ENCODE measurements at regions not wholly inside any gene's neighbourhood (a gene's known extent, or its start where the extent isn't known, plus 50 kb on each side); places are given as distances from the start of the nearest gene placed in this dataset.

DNA sequence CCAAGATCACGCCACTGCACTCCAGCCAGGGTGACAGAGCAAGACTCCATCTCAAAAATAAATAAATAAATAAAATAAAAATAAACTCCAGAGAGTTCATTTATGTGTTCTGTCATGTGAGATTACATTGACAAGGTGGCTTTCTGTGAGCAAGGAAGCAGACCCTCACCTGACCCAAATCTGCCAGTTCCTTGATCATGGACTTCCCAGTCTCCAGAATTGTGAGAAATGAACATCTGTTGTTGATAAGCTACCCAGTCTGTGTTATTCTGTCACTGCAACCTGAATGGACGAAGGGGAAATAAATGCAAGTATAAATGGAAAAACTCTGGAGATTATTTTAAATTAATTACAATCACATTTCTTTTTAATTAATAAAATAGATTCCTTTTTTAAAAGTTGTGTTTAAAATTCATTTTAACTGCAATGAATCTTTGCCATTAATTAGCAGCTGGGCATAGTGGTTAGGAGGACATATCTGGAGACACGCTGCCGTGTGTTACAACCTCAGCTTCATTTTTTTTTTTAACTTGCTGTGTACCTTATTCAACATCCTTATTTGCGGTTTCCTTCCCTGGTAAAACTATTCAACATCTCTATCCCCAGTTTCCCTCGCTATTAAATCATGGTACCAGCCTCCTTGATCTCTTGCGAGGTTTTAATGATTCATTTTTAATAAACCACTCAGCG is 376.4 kb downstream of the CHSY3 start:
- H3K4me1 ChIP-seq (replicated peaks in 1 of 4; ENCODE audit: control insufficient read depth in 3 of 4, insufficient read depth in 4 of 4, low read length in 3 of 4), result no peaks in the 10 kb centered on the region
- H3K27ac ChIP-seq (ENCODE audit: low read depth, low read length), result no peak overlapping the region
- no peak overlapping the region for H2BK12ac ChIP-seq (ENCODE audit: low read depth, low read length)
- H3K4me3 ChIP-seq (ENCODE audit: extremely low read depth in 1 of 4, insufficient read depth in 2 of 4, low read depth in 3 of 4, low read length in 4 of 4), result no peak overlapping the region
- no peak for FAIRE-seq
- H3K9me3 ChIP-seq (ENCODE audit: insufficient read depth in 2 of 2, low read depth in 1 of 2, low read length in 1 of 2), result no peaks in the 10 kb centered on the region
- H4K91ac ChIP-seq (replicated peaks; ENCODE audit: insufficient read length, low read length), result no peak overlapping the region
- DNase-seq (ENCODE audit: low read depth in 1 of 2, low spot score in 2 of 2), result no peak
- H4K8ac ChIP-seq (ENCODE audit: extremely low read depth, insufficient read depth, low read length), result no peak overlapping the region
- CTCF ChIA-PET (ENCODE audit: partially characterized antibody), result no interaction called here
- no peak overlapping the region for H2BK5ac ChIP-seq (ENCODE audit: low read depth, low read length)
- H3K56ac ChIP-seq (replicated peaks; ENCODE audit: insufficient read length, low read depth, low read length), result no peak overlapping the region
- no peak overlapping the region for H3K14ac ChIP-seq (ENCODE audit: insufficient read length)
- H2BK15ac ChIP-seq (ENCODE audit: low read length), result no peak overlapping the region
- H3K4ac ChIP-seq (replicated peaks; ENCODE audit: insufficient read length, low read depth, low read length), result no peak overlapping the region
- no peak overlapping the region for H3K4me2 ChIP-seq (ENCODE audit: insufficient read depth in 1 of 2, low read depth in 2 of 2, low read length in 2 of 2)
- 81% methylated on average over 8 of the region's 8 CpGs; no CpG with 5 or more reads in 1 of the 2 experiments for WGBS, 2 experiments (ENCODE audit: extremely low coverage in 1 of 2, insufficient coverage in 1 of 2, insufficient read length in 1 of 2, insufficient replicate concordance in 2 of 2, low coverage in 1 of 2, low lambda C conversion rate in 2 of 2, missing lambda C conversion rate in 1 of 2)
- H3K18ac ChIP-seq (ENCODE audit: extremely low read depth, low read length), result no peak overlapping the region
- H3K27me3 ChIP-seq (replicated peaks in 1 of 4; ENCODE audit: control insufficient read depth in 3 of 4, extremely low read depth in 1 of 4, insufficient read depth in 3 of 4, low read length in 3 of 4), result peaks cover 0 to 4% (median under 1%) of the 10 kb centered on the region in 4 experiments; a peak in 2 of 7 replicates
- no peaks in the 10 kb centered on the region for H3K79me2 ChIP-seq (ENCODE audit: control insufficient read depth in 1 of 2, insufficient read depth in 2 of 2, low read length in 2 of 2)
- no peak overlapping the region for H2BK20ac ChIP-seq (ENCODE audit: low read length)
- H3K23ac ChIP-seq (ENCODE audit: insufficient read length), result no peak overlapping the region
- H3K9ac ChIP-seq (replicated peaks in 1 of 4; ENCODE audit: extremely low read depth in 1 of 4, low read depth in 3 of 4, low read length in 3 of 4), result no peak overlapping the region
- H4K20me1 ChIP-seq (replicated peaks in 1 of 2; ENCODE audit: control insufficient read depth in 1 of 2, insufficient read depth in 2 of 2, low read length in 2 of 2), result no peaks in the 10 kb centered on the region
- no peaks in the 10 kb centered on the region for H3K36me3 ChIP-seq (ENCODE audit: control insufficient read depth in 2 of 4, insufficient read depth in 4 of 4, low read length in 3 of 4)
- H4K5ac ChIP-seq (ENCODE audit: insufficient read length, low read depth, low read length), result no peak overlapping the region
- no peak overlapping the region for H2BK120ac ChIP-seq (replicated peaks; ENCODE audit: low read depth, low read length)
- no peak overlapping the region for H2AK5ac ChIP-seq (ENCODE audit: low read depth, low read length)
- H3K23me2 ChIP-seq (ENCODE audit: low read depth, low read length), result no peaks in the 10 kb centered on the region
- H3K79me1 ChIP-seq (ENCODE audit: low read depth, low read length), result no peaks in the 10 kb centered on the region
- POLR2A ChIA-PET (ENCODE audit: partially characterized antibody), result interaction anchor here (0.7 kb wide), 1 partner anchor 328 kb away, joined by 5 read pairs; no protein-coding TSS in a partner anchor
- no peak overlapping the region for H2AFZ ChIP-seq (ENCODE audit: low read length)
- TF ChIP-seq SRF (IDR thresholded peaks at IDR 0.05; ENCODE audit: low read depth, low read length) (no peak), RBBP5 (IDR thresholded peaks at IDR 0.05; ENCODE audit: borderline replicate concordance, low read depth, low read length) (no peak), RAD21 (IDR thresholded peaks at IDR 0.05 in 1 of 2, conservative IDR thresholded peaks at IDR 0.05 in 1 of 2; ENCODE audit: low read depth in 2 of 2, low read length in 2 of 2) (no peak), CHD1 (IDR thresholded peaks at IDR 0.05; ENCODE audit: low read depth, low read length) (no peak), SUZ12 (IDR thresholded peaks at IDR 0.05; ENCODE audit: low read length) (no peak), RNF2 (IDR thresholded peaks at IDR 0.05; ENCODE audit: borderline replicate concordance, low read depth, low read length, missing control alignments, poor library complexity, severe bottlenecking) (no peak), BRCA1 (IDR thresholded peaks at IDR 0.05; ENCODE audit: low read depth, low read length) (no peak), GTF2F1 (IDR thresholded peaks at IDR 0.05; ENCODE audit: borderline replicate concordance, low read depth, low read length) (no peak), CTBP2 (IDR thresholded peaks at IDR 0.05; ENCODE audit: borderline replicate concordance, insufficient read depth, insufficient read length, low read length) (no peak), EGR1 (IDR thresholded peaks at IDR 0.05; ENCODE audit: borderline replicate concordance, low read depth, low read length) (no peak)
- TF ChIP-seq, protein P1, sequence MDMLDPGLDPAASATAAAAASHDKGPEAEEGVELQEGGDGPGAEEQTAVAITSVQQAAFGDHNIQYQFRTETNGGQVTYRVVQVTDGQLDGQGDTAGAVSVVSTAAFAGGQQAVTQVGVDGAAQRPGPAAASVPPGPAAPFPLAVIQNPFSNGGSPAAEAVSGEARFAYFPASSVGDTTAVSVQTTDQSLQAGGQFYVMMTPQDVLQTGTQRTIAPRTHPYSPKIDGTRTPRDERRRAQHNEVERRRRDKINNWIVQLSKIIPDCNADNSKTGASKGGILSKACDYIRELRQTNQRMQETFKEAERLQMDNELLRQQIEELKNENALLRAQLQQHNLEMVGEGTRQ (IDR thresholded peaks at IDR 0.05; ENCODE audit: low read length), result no peak

Data from H1 (cell line).